22Rv1 (cell line): ENCODE measurements at regions not wholly inside any gene's neighbourhood (a gene's known extent, or its start where the extent isn't known, plus 50 kb on each side); places are given as distances from the start of the nearest gene placed in this dataset.
"Not testable (repeated sequence)": the region's sequence is repeated elsewhere in the genome, so short reads cannot be mapped to it uniquely, and the experiment has no call there.

Experiments
- CTCF ChIP-seq: fragments of 450-650 bp; IDR thresholded peaks from 2 replicates; pipeline ENCODE4 v1.5.1; 2017; ENCODE audit warnings: mild to moderate bottlenecking
- ZFX ChIP-seq: fragments of 450-650 bp; IDR thresholded peaks from 2 replicates; pipeline ENCODE4 v1.6.1; 2017; ENCODE audit warnings: antibody characterized with exemption, borderline replicate concordance

DNA sequence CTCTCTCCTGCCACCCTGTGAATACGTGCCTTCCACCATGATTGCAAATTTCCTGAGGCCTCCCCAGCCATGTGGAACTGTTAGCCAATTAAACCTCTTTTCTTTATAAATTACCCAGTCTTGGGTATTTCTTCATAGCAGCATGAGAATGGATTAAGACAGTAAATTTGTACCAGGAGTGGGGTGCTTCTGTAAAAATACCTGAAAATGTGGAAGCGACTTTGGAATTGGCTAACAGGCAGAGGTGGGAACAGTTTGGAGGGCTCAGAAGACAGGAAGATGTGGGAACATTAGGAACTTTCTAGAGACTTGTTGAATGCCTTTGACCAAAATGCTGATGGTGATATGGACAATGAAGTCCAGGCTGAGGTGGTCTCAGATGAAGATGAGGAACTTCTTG lies 74.3 kb upstream of the FOXE1 start:
- TF ChIP-seq CTCF, ZFX: not testable (repeated sequence)
